ENCODE measurements at regions not wholly inside any gene's neighbourhood (a gene's known extent, or its start where the extent isn't known, plus 50 kb on each side); places are given as distances from the start of the nearest gene placed in this dataset.

DNA sequence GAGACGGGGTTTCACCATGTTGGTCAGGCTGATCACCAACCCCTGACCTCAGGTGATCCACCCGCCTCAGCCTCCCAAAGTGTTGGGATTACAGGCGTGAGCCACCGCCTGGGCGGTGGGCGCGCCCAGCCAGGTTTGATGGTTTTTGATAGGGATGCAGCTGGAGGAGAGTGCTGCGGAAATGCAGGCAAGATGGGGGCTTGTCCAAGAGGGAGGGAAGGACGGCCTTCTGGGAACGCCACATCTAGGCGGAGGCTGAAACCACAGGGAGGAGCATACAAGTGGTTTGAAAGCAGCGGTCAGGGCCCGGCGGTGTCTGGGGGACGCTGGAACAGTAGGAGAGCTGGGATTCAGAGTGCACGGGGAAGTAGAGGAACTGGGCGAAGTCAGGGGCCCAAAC is 134.6 kb downstream of the VRK1 start:
- DNase-seq, result no peak

DNA sequence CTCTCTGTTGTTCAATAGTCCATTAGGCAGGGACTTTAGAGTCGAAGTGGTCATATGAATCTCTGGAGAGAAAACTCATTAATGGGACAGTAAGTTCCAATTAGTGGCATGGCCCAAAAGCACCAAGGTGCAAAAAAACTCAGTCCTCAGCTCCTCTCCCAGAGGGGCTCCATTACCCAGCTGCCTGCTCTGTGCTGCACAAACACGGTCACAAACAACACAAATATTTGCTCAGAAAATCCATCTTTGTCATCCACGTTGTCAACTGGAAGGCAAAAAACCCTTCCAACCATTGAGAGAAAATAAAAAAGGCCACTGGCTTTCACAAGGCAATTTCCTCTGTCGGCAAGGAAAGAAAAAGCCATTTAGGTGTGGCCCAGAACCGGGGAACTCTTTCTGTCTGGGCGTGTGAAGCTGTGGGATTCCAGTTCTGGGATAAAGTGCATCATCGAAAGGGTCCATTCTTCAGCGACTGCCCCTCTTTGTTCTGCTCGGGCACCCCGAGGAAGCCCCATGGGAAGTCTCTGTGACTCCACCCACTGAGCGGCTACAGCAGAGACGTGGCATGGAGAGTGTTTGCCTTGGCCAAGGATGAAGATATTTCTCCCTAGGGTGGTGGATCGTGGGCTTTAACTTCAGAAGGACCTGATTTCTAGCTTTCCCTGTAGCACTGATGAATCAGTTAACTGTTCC is 137.6 kb downstream of the VRK1 start:
- no peak for DNase-seq

DNA sequence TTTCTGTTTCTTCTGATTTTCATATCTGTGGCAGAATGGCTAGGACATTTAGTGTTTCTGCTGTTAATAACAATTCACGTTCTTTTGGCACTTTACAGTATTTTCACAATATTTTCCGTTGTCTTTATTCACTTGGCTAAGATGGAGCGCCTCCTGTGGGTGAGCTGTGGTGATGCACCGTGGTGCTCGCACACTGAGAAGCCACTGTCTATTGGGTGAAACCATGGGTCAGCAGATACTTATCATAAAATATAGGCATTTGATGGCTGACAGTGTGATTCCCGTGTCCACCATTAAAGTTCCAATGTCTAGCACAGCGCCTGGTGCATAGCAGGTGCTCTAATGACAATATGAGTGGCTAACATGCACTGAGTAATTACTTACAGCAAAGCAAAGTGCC is 141.8 kb downstream of the VRK1 start:
- DNase-seq, result peak; percentile 19

DNA sequence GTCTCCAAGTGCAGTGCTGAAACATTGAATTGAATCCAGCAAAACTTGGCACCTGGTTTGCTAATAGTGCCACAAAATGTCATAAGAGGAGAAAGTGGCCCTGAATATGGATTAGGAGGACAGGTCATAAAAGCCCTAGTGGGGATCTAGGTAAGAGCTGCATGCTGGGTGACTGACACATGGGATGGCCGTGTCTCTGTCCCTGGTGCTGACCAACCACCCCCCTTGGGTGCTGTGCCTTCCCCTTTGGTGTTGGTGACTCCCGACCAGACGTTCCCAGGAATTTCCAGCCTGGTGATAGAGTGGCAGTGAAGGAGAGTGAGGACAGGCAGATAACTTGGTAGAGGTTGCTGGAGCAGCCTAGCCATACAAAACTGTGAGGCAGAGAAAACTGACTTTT is 142.8 kb downstream of the VRK1 start:
- no peak for DNase-seq

- DNase-seq, result no peak
Measured at GRCh38 chr14:96944297-96944696, 147.1 kb downstream of the VRK1 start.

DNA sequence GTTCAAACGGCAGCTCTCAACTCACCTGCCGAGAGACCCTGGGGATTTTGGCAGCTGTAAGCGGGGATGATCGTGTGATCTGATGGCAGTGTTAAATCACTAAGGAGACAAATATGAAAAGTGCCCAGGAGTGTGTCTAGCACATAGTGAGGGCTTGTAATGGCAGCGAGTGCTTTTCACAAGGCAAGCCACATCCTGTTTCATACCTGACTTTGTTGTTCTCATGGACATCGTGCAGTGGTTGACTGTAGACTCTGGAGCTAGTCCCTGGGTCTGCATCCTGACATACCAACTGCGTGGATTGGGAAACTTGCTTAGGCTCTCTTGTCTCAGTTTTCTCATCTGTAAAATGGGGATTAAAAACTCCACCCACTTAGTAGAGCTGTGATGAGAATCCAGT is 148.5 kb downstream of the VRK1 start:
- no peak for DNase-seq

- DNase-seq, result peak; percentile 6
Measured at GRCh38 chr14:96949594-96949993, 152.4 kb downstream of the VRK1 start.

- DNase-seq, result no peak
Measured at GRCh38 chr14:96951511-96951910, 154.3 kb downstream of the VRK1 start.

- DNase-seq, result no peak
Measured at GRCh38 chr14:96953087-96953874, 156.1 kb downstream of the VRK1 start.

DNA sequence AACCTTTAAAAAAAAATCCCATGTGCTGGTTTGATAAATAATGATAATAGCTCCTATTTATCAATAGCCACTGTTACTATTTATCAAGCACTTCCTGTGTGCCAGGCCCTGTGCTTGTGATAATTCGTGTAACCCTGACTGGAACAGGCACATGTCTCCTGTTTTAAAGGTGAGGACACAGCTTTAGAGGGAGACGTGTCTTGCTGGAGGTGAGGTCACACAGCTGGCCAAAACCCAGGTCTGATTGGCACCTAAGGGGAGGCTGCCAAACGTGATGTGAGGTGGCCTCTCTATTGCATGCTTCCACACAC is 156.6 kb downstream of the VRK1 start:
- no peak for DNase-seq

GRCh38 chr14:96956464-96957239 is 159.5 kb downstream of the VRK1 start:
- DNase-seq, result no peak

GRCh38 chr14:96958057-96958456 is 160.9 kb downstream of the VRK1 start:
- no peak for DNase-seq

- DNase-seq, result no peak
Measured at GRCh38 chr14:96959992-96960391, 162.8 kb downstream of the VRK1 start.

DNA sequence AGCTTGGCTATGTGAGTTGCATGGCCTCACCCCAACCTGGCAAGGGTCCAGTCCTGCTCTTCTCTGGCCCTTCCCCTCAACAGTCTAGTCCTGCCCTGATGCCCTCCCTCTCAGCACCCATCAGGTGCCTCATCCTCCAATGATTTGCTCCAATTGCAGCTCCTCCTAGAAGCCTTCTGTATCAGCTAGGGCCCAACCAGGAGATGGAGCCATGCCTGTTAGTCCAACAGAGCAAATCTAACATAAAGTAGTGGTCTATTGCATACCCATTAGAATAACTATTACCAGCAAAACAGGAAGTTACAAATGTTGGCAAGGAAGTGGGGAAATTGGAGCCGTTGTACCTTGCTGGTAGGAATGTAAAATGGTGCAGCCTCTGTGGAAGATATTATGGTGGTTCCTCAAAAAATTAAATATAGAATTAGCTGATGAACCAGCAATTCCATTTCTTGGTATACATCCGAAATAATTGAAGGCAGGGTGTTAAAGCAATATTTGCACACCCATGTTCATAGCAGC is 163.5 kb downstream of the VRK1 start:
- DNase-seq, result no peak

DNA sequence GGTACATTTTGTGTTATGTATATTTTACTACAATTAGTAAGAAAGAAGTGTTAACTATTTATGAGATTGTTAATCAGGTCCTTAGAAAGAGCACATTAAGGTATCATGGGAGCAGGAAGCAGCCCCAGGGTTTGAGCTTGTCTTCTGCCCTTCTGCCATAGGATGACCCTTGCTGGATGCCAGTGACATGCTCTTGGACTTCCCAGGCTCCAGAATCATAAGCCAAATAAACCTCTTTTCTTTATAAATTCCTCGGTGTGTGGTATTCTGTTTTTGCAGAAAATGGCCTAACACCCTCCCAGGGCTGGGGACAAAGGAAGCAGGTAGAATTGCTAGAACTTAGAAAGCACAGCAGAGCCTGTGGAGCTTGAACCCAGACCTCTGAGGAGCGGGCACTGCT is 164.7 kb downstream of the VRK1 start:
- no peak for DNase-seq

DNA sequence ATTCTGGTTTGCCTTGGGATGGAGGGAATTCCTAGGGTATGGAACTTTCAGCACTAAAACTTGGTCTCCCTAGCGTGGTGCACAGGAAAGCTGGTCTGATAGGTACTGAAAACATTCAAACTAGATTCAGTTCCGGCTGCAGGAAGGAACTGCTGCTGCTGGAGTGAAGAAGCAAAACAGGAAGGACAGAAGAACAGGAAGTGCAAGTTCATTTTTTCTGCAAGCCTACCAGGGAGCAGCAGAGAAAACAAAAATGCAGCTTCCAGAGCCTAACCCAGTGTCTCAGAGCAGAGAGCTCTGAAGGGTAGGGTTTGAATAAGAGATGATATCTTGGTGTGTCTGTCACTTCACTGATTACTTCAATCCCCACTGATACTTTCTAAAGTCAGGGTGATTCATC is 165.2 kb downstream of the VRK1 start:
- peak; percentile 48 for DNase-seq

- no peak for DNase-seq
Measured at GRCh38 chr14:96964726-96965415, 167.7 kb downstream of the VRK1 start.

DNA sequence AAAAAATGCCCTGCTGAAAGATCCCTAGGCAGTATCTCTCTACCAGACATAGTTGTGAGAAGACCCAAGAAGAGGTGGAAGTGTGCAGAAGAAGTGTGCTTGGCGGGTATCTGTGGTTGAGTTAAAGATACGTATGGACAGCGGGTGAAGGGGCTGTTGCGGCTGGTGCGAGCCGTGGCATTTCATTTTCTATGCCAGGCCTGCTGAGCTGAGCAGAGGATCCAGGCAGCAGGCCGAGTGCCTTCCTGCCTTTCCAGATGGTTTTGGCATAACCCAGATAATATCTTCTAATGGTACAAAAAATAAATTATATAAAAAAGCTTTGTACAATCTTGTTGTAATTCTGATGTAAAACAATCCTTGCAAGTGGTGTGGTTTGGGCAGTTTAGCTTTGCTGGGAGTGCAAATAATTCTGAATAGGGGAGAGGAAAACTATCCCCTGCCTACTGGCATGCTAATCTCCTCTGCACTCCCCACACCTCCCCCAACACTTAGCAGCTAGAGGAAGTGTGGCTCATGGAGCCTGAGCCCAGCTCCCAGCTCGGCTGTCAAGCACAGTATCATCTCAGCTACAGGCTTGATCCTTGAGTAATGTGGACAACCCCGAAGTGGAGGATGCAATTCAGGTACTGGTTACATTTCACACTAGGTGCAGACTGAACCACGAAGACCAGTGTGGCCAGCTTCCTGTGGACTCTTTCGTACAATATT is 168.9 kb downstream of the VRK1 start:
- no peak for DNase-seq

- no peak for DNase-seq
Measured at GRCh38 chr14:96975116-96975515, 177.9 kb downstream of the VRK1 start.

GRCh38 chr14:96978525-96979272 is 181.5 kb downstream of the VRK1 start:
- no peak for DNase-seq

DNA sequence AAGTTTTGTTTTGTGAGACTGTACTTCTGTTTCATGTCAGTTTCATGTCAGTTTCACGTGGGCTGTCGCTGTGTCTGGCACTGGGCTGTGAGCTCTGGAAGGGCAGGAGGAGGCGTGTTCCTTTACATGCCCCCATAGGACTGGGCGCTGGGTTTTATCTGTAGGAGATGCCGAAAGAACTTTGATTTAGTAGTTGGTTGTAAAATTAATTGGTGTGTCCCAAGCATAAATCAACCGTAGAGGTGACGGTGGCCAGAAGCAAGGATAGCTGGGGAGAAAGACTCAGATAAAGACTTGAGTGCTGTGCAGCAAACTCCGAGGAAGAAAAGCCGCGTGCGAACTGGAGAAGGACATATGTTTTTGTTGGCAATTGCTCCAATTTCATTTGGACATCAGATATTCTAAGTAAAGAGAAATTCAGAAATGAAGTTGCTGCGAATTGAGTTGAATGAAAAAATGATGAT is 182.5 kb downstream of the VRK1 start:
- no peak for DNase-seq

DNA sequence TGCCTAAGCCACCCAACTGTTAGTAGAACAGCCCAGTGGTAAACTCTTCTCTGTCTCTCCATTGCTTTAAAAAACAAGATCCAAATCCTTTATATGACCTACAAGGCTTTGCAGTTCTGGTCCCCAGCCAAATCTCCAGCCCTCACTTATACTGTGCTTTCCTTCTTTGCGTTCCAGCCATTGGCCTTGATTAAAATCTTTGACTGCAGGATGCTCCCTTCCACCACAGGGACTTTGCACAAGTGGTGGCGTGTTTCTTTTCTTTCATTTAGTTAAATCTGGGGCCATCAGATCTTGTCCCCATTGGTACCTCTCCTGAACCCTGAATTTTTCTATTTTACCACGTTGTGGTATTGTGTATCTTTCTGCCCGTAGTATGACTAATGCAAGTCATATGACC is 183.7 kb downstream of the VRK1 start:
- no peak for DNase-seq

Measured in inflammatory macrophage treated with lipopolysaccharide for 4 hours (primary cell).